Neural cell (in vitro differentiated cells): ENCODE measurements at regions not wholly inside any gene's neighbourhood (a gene's known extent, or its start where the extent isn't known, plus 50 kb on each side); places are given as distances from the start of the nearest gene placed in this dataset.

Experiments
- H2AFZ ChIP-seq: fragments of 200-600, 300-800 bp; sonication (generic), shearing (Covaris generic); 2 replicates; pipeline ENCODE4 v1.6.0; 2014; ENCODE audit warnings: low read depth, mild to moderate bottlenecking, antibody characterized with exemption, low read length, moderate library complexity
- H3F3A ChIP-seq: fragments of 200-600 bp; shearing (Covaris generic); 2 replicates; pipeline ENCODE4 v1.6.1; 2016; ENCODE audit warnings: mild to moderate bottlenecking, moderate library complexity, mixed read lengths, antibody characterized with exemption, low read length; ENCODE audit not compliant: insufficient read depth, poor library complexity, severe bottlenecking
- H3K27ac ChIP-seq: fragments of 200-600, 300-800 bp; sonication (generic), shearing (Covaris generic); 2 replicates; pipeline ENCODE4 v1.5.1; 2014; ENCODE audit warnings: mild to moderate bottlenecking, low read length, moderate library complexity
- H3K27me3 ChIP-seq: fragments of 300-800, 200-600 bp; sonication (generic), shearing (Covaris generic); 2 replicates; pipeline ENCODE4 v1.6.0; 2014; ENCODE audit warnings: mild to moderate bottlenecking, low read depth, low read length, moderate library complexity; ENCODE audit not compliant: insufficient read depth
- H3K36me3 ChIP-seq: fragments of 300-800, 200-600 bp; sonication (generic), shearing (Covaris generic); 2 replicates; pipeline ENCODE4 v1.5.1; 2014; ENCODE audit warnings: mild to moderate bottlenecking, antibody characterized with exemption, low read length, moderate library complexity; ENCODE audit not compliant: insufficient read depth
- H3K4me2 ChIP-seq: fragments of 300-800, 200-600 bp; sonication (generic), shearing (Covaris generic); 2 replicates; pipeline ENCODE4 v1.6.0; 2014; ENCODE audit warnings: mild to moderate bottlenecking, low read length
- H3K4me3 ChIP-seq: fragments of 300-800, 200-600 bp; sonication (generic), shearing (Covaris generic); 2 replicates; pipeline ENCODE4 v1.5.1; 2014; ENCODE audit warnings: mild to moderate bottlenecking, low read length, moderate library complexity
- H3K79me2 ChIP-seq: fragments of 200-600 bp; shearing (Covaris generic); replicated peaks from 2 replicates; pipeline ENCODE4 v1.6.0; 2014; ENCODE audit warnings: mild to moderate bottlenecking, low read length, moderate library complexity; ENCODE audit not compliant: insufficient read depth
- H3K9ac ChIP-seq: fragments of 300-800, 200-600 bp; sonication (generic), shearing (Covaris generic); 2 replicates; pipeline ENCODE4 v1.6.1; 2016; ENCODE audit warnings: mild to moderate bottlenecking, low read length, mixed read lengths
- H3K9me2 ChIP-seq: fragments of 200-600 bp; shearing (Covaris generic); 2 replicates; pipeline ENCODE4 v1.6.1; 2016; ENCODE audit warnings: mild to moderate bottlenecking, low read length, mixed read lengths; ENCODE audit not compliant: insufficient read depth
- H3K9me3 ChIP-seq: fragments of 200-600, 300-800 bp; sonication (generic), shearing (Covaris generic); 2 replicates; pipeline ENCODE4 v1.6.1; 2016; ENCODE audit warnings: mild to moderate bottlenecking, mixed run types, low read length, moderate library complexity, mixed read lengths
- H4K20me1 ChIP-seq: fragments of 200-600 bp; shearing (Covaris generic); 2 replicates; pipeline ENCODE4 v1.6.1; 2016; ENCODE audit warnings: mild to moderate bottlenecking, mixed run types; ENCODE audit not compliant: insufficient read depth
- CTCF ChIP-seq: fragments of 450-650 bp; IDR thresholded peaks from 2 replicates; pipeline ENCODE4 v1.5.1; 2014; ENCODE audit warnings: antibody characterized with exemption, mild to moderate bottlenecking, moderate library complexity; ENCODE audit not compliant: poor library complexity, severe bottlenecking
- EP300 ChIP-seq: fragments of 450-650 bp; conservative IDR thresholded peaks from 2 replicates; pipeline ENCODE4 v1.6.1; 2014; ENCODE audit warnings: antibody characterized with exemption, mild to moderate bottlenecking, moderate library complexity; ENCODE audit not compliant: poor library complexity, severe bottlenecking
- EZH2 ChIP-seq: fragments of 200-600, 300-800 bp; shearing (Covaris generic), sonication (generic); IDR thresholded peaks from 2 replicates; pipeline ENCODE4 v1.6.1; 2014; ENCODE audit warnings: antibody characterized with exemption, low read length, borderline replicate concordance, mild to moderate bottlenecking; ENCODE audit not compliant: insufficient read depth, poor library complexity, severe bottlenecking
- MXI1 ChIP-seq: fragments of 450-650 bp; conservative IDR thresholded peaks from 2 replicates; pipeline ENCODE4 v1.6.1; 2014; ENCODE audit warnings: antibody characterized with exemption, mild to moderate bottlenecking; ENCODE audit not compliant: poor library complexity, severe bottlenecking
- POLR2AphosphoS5 ChIP-seq: IDR thresholded peaks from 2 replicates; pipeline ENCODE4 v1.6.1; 2012
- RAD21 ChIP-seq: fragments of 450-650 bp; conservative IDR thresholded peaks from 2 replicates; pipeline ENCODE4 v1.6.1; 2014; ENCODE audit warnings: antibody characterized with exemption, mild to moderate bottlenecking, moderate library complexity
- SMC3 ChIP-seq: fragments of 450-650 bp; conservative IDR thresholded peaks from 2 replicates; pipeline ENCODE4 v1.6.1; 2014; ENCODE audit warnings: antibody characterized with exemption, mild to moderate bottlenecking, moderate library complexity; ENCODE audit not compliant: poor library complexity
- TAF1 ChIP-seq: IDR thresholded peaks from 2 replicates; pipeline ENCODE4 v1.6.1; 2012; ENCODE audit warnings: low read depth
- TF ChIP-seq, protein P1 (sequence below): IDR thresholded peaks from 2 replicates; pipeline ENCODE4 v1.6.1; 2012; ENCODE audit warnings: borderline replicate concordance

DNA sequence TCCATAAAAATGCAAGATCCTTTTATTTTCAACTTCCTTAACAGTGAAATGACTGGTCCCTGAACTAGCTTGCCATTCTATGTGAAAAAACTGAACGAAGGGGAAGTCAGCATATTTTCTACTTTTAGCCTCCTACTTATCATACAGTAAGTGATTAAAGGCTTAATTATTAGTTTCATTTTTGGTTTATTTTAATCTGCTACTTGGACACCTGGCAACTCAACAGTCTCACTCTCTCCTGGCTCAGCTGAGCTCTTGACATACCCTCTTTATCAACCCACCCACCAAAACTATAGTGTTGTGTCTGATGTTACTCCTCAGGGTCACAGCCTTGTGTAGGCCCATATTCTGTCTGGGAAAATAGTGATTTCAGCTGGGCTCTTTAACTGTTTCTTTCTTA lies 86.2 kb upstream of the CPXCR1 start:
- Histone ChIP-seq H3K4me2 (no peak overlapping the region), H3K9ac (no peak overlapping the region), H3K79me2 (no peaks in the 10 kb centered on the region), H3F3A (no peaks in the 10 kb centered on the region), H3K9me2 (no peaks in the 10 kb centered on the region), H3K4me3 (no peak overlapping the region), H3K27me3 (no peaks in the 10 kb centered on the region), H3K27ac (no peak overlapping the region), H3K9me3 (no peaks in the 10 kb centered on the region), H2AFZ (no peak overlapping the region), H3K36me3 (no peaks in the 10 kb centered on the region), H4K20me1 (no peaks in the 10 kb centered on the region)
- TF ChIP-seq TAF1 (no peak), POLR2AphosphoS5 (no peak), EZH2 (no peak), RAD21 (no peak), SMC3 (no peak), MXI1 (no peak), CTCF (no peak), EP300 (no peak)
- TF ChIP-seq, protein P1, sequence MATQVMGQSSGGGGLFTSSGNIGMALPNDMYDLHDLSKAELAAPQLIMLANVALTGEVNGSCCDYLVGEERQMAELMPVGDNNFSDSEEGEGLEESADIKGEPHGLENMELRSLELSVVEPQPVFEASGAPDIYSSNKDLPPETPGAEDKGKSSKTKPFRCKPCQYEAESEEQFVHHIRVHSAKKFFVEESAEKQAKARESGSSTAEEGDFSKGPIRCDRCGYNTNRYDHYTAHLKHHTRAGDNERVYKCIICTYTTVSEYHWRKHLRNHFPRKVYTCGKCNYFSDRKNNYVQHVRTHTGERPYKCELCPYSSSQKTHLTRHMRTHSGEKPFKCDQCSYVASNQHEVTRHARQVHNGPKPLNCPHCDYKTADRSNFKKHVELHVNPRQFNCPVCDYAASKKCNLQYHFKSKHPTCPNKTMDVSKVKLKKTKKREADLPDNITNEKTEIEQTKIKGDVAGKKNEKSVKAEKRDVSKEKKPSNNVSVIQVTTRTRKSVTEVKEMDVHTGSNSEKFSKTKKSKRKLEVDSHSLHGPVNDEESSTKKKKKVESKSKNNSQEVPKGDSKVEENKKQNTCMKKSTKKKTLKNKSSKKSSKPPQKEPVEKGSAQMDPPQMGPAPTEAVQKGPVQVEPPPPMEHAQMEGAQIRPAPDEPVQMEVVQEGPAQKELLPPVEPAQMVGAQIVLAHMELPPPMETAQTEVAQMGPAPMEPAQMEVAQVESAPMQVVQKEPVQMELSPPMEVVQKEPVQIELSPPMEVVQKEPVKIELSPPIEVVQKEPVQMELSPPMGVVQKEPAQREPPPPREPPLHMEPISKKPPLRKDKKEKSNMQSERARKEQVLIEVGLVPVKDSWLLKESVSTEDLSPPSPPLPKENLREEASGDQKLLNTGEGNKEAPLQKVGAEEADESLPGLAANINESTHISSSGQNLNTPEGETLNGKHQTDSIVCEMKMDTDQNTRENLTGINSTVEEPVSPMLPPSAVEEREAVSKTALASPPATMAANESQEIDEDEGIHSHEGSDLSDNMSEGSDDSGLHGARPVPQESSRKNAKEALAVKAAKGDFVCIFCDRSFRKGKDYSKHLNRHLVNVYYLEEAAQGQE: no peak

- no peak overlapping the region for H3K9ac ChIP-seq
- TF ChIP-seq TAF1 (no peak), POLR2AphosphoS5 (no peak), MXI1 (no peak), RAD21 (no peak), EP300 (no peak)
These were observed 74.8 kb upstream of the CPXCR1 start for GRCh38 chrX:88672261-88672660.

More at GRCh38 chrX:88672261-88672660, 74.8 kb upstream of the CPXCR1 start:
- Histone ChIP-seq H3K9me3 (no peaks in the 10 kb centered on the region), H3K9me2 (no peaks in the 10 kb centered on the region), H3K27ac (no peak overlapping the region), H3K79me2 (no peaks in the 10 kb centered on the region), H3F3A (no peaks in the 10 kb centered on the region), H3K27me3 (no peaks in the 10 kb centered on the region), H4K20me1 (no peaks in the 10 kb centered on the region), H3K4me2 (no peak overlapping the region), H3K36me3 (no peaks in the 10 kb centered on the region), H3K4me3 (no peak overlapping the region), H2AFZ (no peak overlapping the region)
